MM.1S (cell line): ENCODE measurements at regions not wholly inside any gene's neighbourhood (a gene's known extent, or its start where the extent isn't known, plus 50 kb on each side); places are given as distances from the start of the nearest gene placed in this dataset.

Source experiments
- DNase-seq: peaks from one replicate; pipeline ENCODE4 v3.0.0-alpha.2; 2015
- H2AFZ ChIP-seq: fragments of 300-600 bp; sonication (generic); 2 replicates; pipeline ENCODE4 v1.6.0; 2016; ENCODE audit warnings: antibody characterized with exemption, low read length
- H3F3A ChIP-seq: fragments of 300-600 bp; sonication (generic); 2 replicates; pipeline ENCODE4 v1.6.1; 2016; ENCODE audit warnings: mild to moderate bottlenecking, antibody characterized with exemption, low read length, moderate library complexity, mixed read lengths; ENCODE audit not compliant: insufficient read depth
- H3K27ac ChIP-seq: fragments of 300-600 bp; sonication (generic); 2 replicates; pipeline ENCODE4 v1.5.1; 2016; ENCODE audit warnings: mild to moderate bottlenecking, low read length
- H3K27me3 ChIP-seq: fragments of 300-600 bp; sonication (generic); replicated peaks from 2 replicates; pipeline ENCODE4 v1.6.0; 2016; ENCODE audit warnings: low read length; ENCODE audit not compliant: insufficient read depth
- H3K36me3 ChIP-seq: fragments of 300-600 bp; sonication (generic); replicated peaks from 2 replicates; pipeline ENCODE4 v1.6.1; 2016; ENCODE audit warnings: mild to moderate bottlenecking, low read length, mixed read lengths; ENCODE audit not compliant: insufficient read depth
- H3K4me1 ChIP-seq: fragments of 300-600 bp; sonication (generic); 2 replicates; pipeline ENCODE4 v1.6.1; 2016; ENCODE audit warnings: low read length, mixed read lengths
- H3K4me2 ChIP-seq: fragments of 300-600 bp; sonication (generic); 2 replicates; pipeline ENCODE4 v1.6.0; 2016; ENCODE audit warnings: low read depth, low read length
- H3K4me3 ChIP-seq: fragments of 300-600 bp; sonication (generic); 2 replicates; pipeline ENCODE4 v1.5.1; 2016; ENCODE audit warnings: low read length, mixed read lengths
- H3K79me2 ChIP-seq: fragments of 300-600 bp; sonication (generic); 2 replicates; pipeline ENCODE4 v1.6.1; 2016; ENCODE audit warnings: mixed run types, low read length, mixed read lengths
- H3K9ac ChIP-seq: fragments of 300-600 bp; sonication (generic); 2 replicates; pipeline ENCODE4 v1.6.1; 2016; ENCODE audit warnings: low read length, mixed read lengths
- H3K9me2 ChIP-seq: fragments of 300-600 bp; sonication (generic); replicated peaks from 2 replicates; pipeline ENCODE4 v1.6.1; 2016; ENCODE audit warnings: mild to moderate bottlenecking, low read length, mixed read lengths; ENCODE audit not compliant: insufficient read depth
- H3K9me3 ChIP-seq: fragments of 300-600 bp; sonication (generic); replicated peaks from 2 replicates; pipeline ENCODE4 v1.6.1; 2016; ENCODE audit warnings: mild to moderate bottlenecking, low read length, mixed read lengths; ENCODE audit not compliant: insufficient read depth
- H4K20me1 ChIP-seq: fragments of 300-600 bp; sonication (generic); 2 replicates; pipeline ENCODE4 v1.6.1; 2016; ENCODE audit warnings: mild to moderate bottlenecking, low read length, moderate library complexity, mixed read lengths; ENCODE audit not compliant: insufficient read depth
- CTCF ChIP-seq: fragments of 300-600 bp; sonication (generic); IDR thresholded peaks from 2 replicates; pipeline ENCODE4 v1.5.1; 2016; ENCODE audit warnings: antibody characterized with exemption, low read length, mixed read lengths
- EZH2 ChIP-seq: fragments of 300-600 bp; sonication (generic); optimal IDR thresholded peaks from 2 replicates; pipeline ENCODE3; 2017; ENCODE audit warnings: low read depth, mild to moderate bottlenecking, antibody characterized with exemption, low read length, mixed read lengths
- EZH2phosphoT487 ChIP-seq: fragments of 300-600 bp; sonication (generic); IDR thresholded peaks from 2 replicates; pipeline ENCODE4 v1.6.1; 2018; ENCODE audit warnings: antibody characterized with exemption, low read length

- TF ChIP-seq EZH2phosphoT487 (no peak), CTCF (no peak), EZH2 (no peak)
- H3K4me2 ChIP-seq: no peak overlapping the region
- H3K36me3 ChIP-seq: no peaks in the 10 kb centered on the region
- H3K79me2 ChIP-seq: no peaks in the 10 kb centered on the region
- no peak overlapping the region for H3K27ac ChIP-seq
- DNase-seq: no peak
- no peaks in the 10 kb centered on the region for H4K20me1 ChIP-seq
- H3K27me3 ChIP-seq: no peaks in the 10 kb centered on the region
- no peaks in the 10 kb centered on the region for H3K4me1 ChIP-seq
- H3K9ac ChIP-seq: no peak overlapping the region
- no peaks in the 10 kb centered on the region for H3F3A ChIP-seq
- H3K9me2 ChIP-seq: no peaks in the 10 kb centered on the region
- no peak overlapping the region for H3K4me3 ChIP-seq
- H3K9me3 ChIP-seq: no peaks in the 10 kb centered on the region
- H2AFZ ChIP-seq: no peak overlapping the region
These were observed 339.7 kb downstream of the LNPK start for GRCh38 chr2:175662335-175662734.

DNA sequence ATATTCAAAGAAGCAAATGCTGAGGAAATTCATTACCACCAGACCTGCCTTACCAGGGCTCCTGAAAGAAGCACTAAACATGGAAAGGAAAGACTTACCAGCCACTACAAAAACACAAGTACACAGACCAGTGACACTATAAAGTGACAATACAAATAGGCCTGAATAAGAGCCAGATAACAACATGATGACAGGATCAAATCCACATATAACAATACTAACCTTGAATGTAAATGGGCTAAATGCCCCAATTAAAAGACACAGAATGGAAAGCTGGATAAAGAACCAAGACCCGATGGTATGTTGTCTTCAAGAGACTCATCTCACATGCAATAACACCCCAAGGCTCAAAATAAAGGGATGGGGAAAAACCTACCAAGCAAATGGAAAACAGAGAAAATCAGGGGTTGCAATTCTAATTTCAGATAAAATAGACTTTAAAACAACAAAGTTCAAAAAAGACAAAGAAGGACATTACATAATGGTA, 353.4 kb downstream of the LNPK start:
- H3K4me1 ChIP-seq: no peaks in the 10 kb centered on the region
- H3K36me3 ChIP-seq: no peaks in the 10 kb centered on the region
- TF ChIP-seq EZH2 (no peak), EZH2phosphoT487 (no peak), CTCF (no peak)
- no peaks in the 10 kb centered on the region for H3F3A ChIP-seq
- H3K27me3 ChIP-seq: no peaks in the 10 kb centered on the region
- no peaks in the 10 kb centered on the region for H3K79me2 ChIP-seq
- H2AFZ ChIP-seq: no peak overlapping the region
- no peaks in the 10 kb centered on the region for H3K9me2 ChIP-seq
- no peak overlapping the region for H3K27ac ChIP-seq
- no peaks in the 10 kb centered on the region for H4K20me1 ChIP-seq
- H3K4me3 ChIP-seq: no peak overlapping the region
- no peak overlapping the region for H3K4me2 ChIP-seq
- H3K9ac ChIP-seq: no peak overlapping the region
- no peaks in the 10 kb centered on the region for H3K9me3 ChIP-seq
- DNase-seq: no peak

GRCh38 chr2:175647058-175647457, 355.0 kb downstream of the LNPK start:
- Histone ChIP-seq H3K79me2 (no peaks in the 10 kb centered on the region), H3K4me2 (no peak overlapping the region), H3K9me3 (no peaks in the 10 kb centered on the region), H3K27ac (no peak overlapping the region), H3K36me3 (no peaks in the 10 kb centered on the region), H3K27me3 (no peaks in the 10 kb centered on the region), H3K4me3 (no peak overlapping the region), H3K4me1 (no peaks in the 10 kb centered on the region), H3K9me2 (no peaks in the 10 kb centered on the region), H3K9ac (no peak overlapping the region), H3F3A (no peaks in the 10 kb centered on the region), H2AFZ (no peak overlapping the region), H4K20me1 (no peaks in the 10 kb centered on the region)
- no peak for DNase-seq
- TF ChIP-seq EZH2phosphoT487 (no peak), EZH2 (no peak), CTCF (no peak)
